GM21576 (cell line): ENCODE measurements at regions not wholly inside any gene's neighbourhood (a gene's known extent, or its start where the extent isn't known, plus 50 kb on each side); places are given as distances from the start of the nearest gene placed in this dataset.

ENCODE experiments used
- ATAC-seq: cut with Tn5 transposase; IDR thresholded peaks from one replicate; pipeline ENCODE4 v1.9.1; 2021; ENCODE audit warnings: mild to moderate bottlenecking, moderate library complexity; ENCODE audit not compliant: unreplicated experiment

- ATAC-seq = no peak
Measured at GRCh38 chr6:133820208-133820607, 68.7 kb upstream of the TCF21 start.

- no peak for ATAC-seq
Measured at GRCh38 chr6:133827766-133828165, 61.1 kb upstream of the TCF21 start.

- ATAC-seq = no peak
Measured at GRCh38 chr6:133833949-133834359, 55.0 kb upstream of the TCF21 start.

GRCh38 chr6:133834472-133835170 lies 54.3 kb upstream of the TCF21 start:
- ATAC-seq = no peak

GRCh38 chr6:133835901-133836300 lies 53.0 kb upstream of the TCF21 start:
- no peak for ATAC-seq

- ATAC-seq = peak; percentile 64
Measured at GRCh38 chr6:133837801-133838349, 51.0 kb upstream of the TCF21 start.
